ENCODE measurements at regions not wholly inside any gene's neighbourhood (a gene's known extent, or its start where the extent isn't known, plus 50 kb on each side); places are given as distances from the start of the nearest gene placed in this dataset.

DNA sequence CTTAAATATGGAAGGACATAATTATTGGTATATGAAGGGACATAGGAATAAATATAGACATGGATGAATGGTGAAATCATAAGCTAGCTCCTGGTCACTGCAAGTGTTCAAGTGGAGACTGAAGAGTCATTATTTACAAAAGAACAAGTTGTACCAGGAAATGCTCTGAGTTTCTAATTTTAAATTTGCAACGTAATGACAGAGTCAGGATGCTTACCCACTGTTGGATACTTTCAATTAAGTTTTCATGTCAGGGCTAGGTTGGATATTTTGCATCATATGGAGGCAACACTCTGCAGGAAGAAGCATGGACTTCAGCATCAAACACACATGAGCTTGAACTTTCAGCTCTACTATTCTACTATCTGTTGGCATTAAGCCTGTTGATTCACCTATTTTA, 499.6 kb upstream of the C1orf87 start:
- TF ChIP-seq, protein P1, sequence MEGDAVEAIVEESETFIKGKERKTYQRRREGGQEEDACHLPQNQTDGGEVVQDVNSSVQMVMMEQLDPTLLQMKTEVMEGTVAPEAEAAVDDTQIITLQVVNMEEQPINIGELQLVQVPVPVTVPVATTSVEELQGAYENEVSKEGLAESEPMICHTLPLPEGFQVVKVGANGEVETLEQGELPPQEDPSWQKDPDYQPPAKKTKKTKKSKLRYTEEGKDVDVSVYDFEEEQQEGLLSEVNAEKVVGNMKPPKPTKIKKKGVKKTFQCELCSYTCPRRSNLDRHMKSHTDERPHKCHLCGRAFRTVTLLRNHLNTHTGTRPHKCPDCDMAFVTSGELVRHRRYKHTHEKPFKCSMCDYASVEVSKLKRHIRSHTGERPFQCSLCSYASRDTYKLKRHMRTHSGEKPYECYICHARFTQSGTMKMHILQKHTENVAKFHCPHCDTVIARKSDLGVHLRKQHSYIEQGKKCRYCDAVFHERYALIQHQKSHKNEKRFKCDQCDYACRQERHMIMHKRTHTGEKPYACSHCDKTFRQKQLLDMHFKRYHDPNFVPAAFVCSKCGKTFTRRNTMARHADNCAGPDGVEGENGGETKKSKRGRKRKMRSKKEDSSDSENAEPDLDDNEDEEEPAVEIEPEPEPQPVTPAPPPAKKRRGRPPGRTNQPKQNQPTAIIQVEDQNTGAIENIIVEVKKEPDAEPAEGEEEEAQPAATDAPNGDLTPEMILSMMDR (IDR thresholded peaks at IDR 0.05 in 2 of 3, conservative IDR thresholded peaks at IDR 0.05 in 1 of 3; ENCODE audit: borderline replicate concordance in 1 of 3, insufficient read depth in 1 of 3, low read depth in 2 of 3, low read length in 2 of 3) = no peak
- TF ChIP-seq SIN3A (IDR thresholded peaks at IDR 0.05; ENCODE audit: low read depth) (no peak), POLR2A (IDR thresholded peaks at IDR 0.05; ENCODE audit: borderline replicate concordance, extremely low read depth, insufficient read depth, insufficient read length) (no peak), POLR2AphosphoS5 (IDR thresholded peaks at IDR 0.05; ENCODE audit: low read depth, low read length) (no peak), ZNF274 (IDR thresholded peaks at IDR 0.05; ENCODE audit: low read depth, low read length) (no peak), EZH2 (IDR thresholded peaks at IDR 0.05) (no peak)

All from HCT116 (cell line).